ENCODE measurements at regions not wholly inside any gene's neighbourhood (a gene's known extent, or its start where the extent isn't known, plus 50 kb on each side); places are given as distances from the start of the nearest gene placed in this dataset.
A peak's percentile ranks its signal among the peaks of the same experiment; 100 is the strongest.

- no peak for DNase-seq (ENCODE audit: low spot score)
These were observed 73.4 kb downstream of the PITPNM2 start for GRCh38 chr12:123077298-123078119.

- peak; percentile 72 for DNase-seq (ENCODE audit: low spot score)
These were observed 74.1 kb downstream of the PITPNM2 start for GRCh38 chr12:123076604-123077297.

- peak; percentile 76 for DNase-seq (ENCODE audit: low spot score)
These were observed 75.2 kb downstream of the PITPNM2 start for GRCh38 chr12:123075646-123076171.

GRCh38 chr12:123075087-123075645, 75.7 kb downstream of the PITPNM2 start:
- DNase-seq (ENCODE audit: low spot score): no peak

- no peak for DNase-seq (ENCODE audit: low spot score)
These were observed 76.7 kb downstream of the PITPNM2 start for GRCh38 chr12:123073962-123074801.

GRCh38 chr12:123073292-123073691, 77.6 kb downstream of the PITPNM2 start:
- DNase-seq (ENCODE audit: low spot score): no peak

- no peak for DNase-seq (ENCODE audit: low spot score)
These were observed 79.0 kb downstream of the PITPNM2 start for GRCh38 chr12:123071857-123072256.

- DNase-seq (ENCODE audit: low spot score): no peak
These were observed 79.6 kb downstream of the PITPNM2 start for GRCh38 chr12:123071099-123071800.

GRCh38 chr12:123070267-123071081, 80.4 kb downstream of the PITPNM2 start:
- DNase-seq (ENCODE audit: low spot score): no peak

GRCh38 chr12:123069436-123070266, 81.2 kb downstream of the PITPNM2 start:
- DNase-seq (ENCODE audit: low spot score): no peak

- DNase-seq (ENCODE audit: low spot score): no peak
These were observed 83.2 kb downstream of the PITPNM2 start for GRCh38 chr12:123067654-123068053.

GRCh38 chr12:123066384-123066710, 84.5 kb downstream of the PITPNM2 start:
- DNase-seq (ENCODE audit: low spot score): no peak

- DNase-seq (ENCODE audit: low spot score): no peak
These were observed 85.1 kb downstream of the PITPNM2 start for GRCh38 chr12:123065676-123066383.

- no peak for DNase-seq (ENCODE audit: low spot score)
These were observed 84.6 kb downstream of the ARL6IP4 start for GRCh38 chr12:123064885-123065619.

GRCh38 chr12:123064366-123064765, 83.9 kb downstream of the ARL6IP4 start:
- DNase-seq (ENCODE audit: low spot score): no peak

- no peak for DNase-seq (ENCODE audit: low spot score)
These were observed 83.1 kb downstream of the ARL6IP4 start for GRCh38 chr12:123063535-123063934.

GRCh38 chr12:123062681-123063486, 82.4 kb downstream of the ARL6IP4 start:
- no peak for DNase-seq (ENCODE audit: low spot score)

All from CD4-positive, alpha-beta T cell treated with Interleukin-15 for 4 hours (primary cell).